HG03342 (cell line): ENCODE measurements at regions not wholly inside any gene's neighbourhood (a gene's known extent, or its start where the extent isn't known, plus 50 kb on each side); places are given as distances from the start of the nearest gene placed in this dataset.

Experiments used
- ATAC-seq: cut with Tn5 transposase; IDR thresholded peaks from one replicate; pipeline ENCODE4 v1.9.1; 2021; ENCODE audit warnings: mild to moderate bottlenecking, moderate library complexity; ENCODE audit not compliant: unreplicated experiment

DNA sequence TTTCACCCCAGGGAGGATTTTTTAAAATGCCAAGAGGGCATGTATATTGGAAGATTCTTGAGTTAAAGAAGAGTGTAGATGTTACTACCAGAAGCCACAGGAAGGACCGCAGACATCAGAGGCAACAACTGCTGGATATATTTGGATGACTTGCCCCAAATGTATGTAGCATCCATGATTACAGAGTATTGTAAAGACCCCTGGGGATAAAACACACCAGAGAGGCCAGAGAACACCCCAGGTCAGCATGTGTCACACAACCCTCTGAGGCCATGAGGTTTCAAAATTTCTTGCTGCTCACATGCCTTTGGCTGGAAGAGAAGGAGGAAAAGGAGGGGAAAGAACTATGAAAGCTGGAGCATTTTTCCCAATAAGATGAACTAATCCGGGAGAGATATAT lies 108.0 kb upstream of the LSM8 start:
- ATAC-seq: no peak

GRCh38 chr7:118076564-118076963 lies 107.4 kb upstream of the LSM8 start:
- no peak for ATAC-seq

GRCh38 chr7:118078015-118078414 lies 105.9 kb upstream of the LSM8 start:
- no peak for ATAC-seq

- no peak for ATAC-seq
Measured at GRCh38 chr7:118079369-118079768, 104.6 kb upstream of the LSM8 start.

DNA sequence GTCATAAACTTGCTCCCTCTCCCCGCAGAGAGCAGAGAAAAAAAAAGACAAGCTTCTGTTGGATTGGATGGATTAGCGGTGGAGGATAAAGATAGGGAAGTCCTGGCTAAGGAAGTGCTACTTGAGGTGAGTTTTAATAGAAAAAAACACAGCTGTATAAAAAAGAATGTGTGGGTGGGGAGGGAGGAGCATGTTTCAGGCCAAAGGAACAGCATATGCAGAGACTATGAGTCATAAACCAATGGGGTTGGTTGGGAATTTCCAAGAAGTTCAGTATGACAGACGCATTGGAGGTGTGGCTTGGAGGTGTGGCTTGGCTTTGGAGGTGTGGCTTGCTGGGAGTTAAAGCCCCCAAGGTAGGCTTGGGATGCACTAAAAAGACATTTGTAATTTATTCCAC lies 103.0 kb upstream of the LSM8 start:
- ATAC-seq: peak; percentile 96

GRCh38 chr7:118082506-118082905 lies 101.5 kb upstream of the LSM8 start:
- ATAC-seq: no peak

DNA sequence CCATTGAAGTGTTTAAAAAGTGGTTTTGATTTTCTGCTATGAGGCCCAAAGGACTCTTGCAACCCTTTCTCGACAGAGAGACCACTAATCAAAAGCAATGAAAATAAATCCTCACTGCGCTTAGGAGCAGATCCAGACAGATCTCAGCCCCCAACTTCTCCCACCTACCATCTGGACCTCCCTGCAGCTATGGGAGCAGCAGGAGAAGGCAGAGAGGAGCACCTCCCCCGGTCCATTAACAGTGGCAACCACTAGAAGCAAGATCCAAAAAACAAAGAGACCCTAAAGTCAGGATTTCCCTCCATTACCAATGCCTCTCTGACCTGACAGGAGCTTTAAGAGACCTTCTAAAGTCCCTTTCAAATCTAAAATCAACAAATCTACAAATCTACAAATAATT lies 99.0 kb upstream of the LSM8 start:
- ATAC-seq: no peak

- no peak for ATAC-seq
Measured at GRCh38 chr7:118087126-118087525, 96.8 kb upstream of the LSM8 start.

DNA sequence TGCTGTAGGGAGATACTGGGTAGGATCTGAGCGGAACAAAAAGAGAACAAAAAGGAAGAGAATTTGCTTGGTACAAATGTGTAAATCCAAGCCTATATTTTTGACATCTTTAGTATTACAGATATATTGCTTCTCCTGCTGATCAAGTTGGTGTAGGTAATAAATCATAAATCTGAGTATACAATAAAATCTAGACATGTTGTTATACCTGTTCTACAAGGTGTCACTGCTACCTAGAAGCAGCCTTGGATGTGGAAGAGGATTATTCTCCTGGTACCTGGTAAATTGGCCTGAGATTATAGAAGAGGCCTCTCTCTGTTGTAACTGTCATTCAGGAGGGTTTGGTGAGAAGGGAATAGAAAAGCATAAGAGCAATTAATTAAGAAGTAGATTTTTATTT lies 89.9 kb upstream of the LSM8 start:
- no peak for ATAC-seq

DNA sequence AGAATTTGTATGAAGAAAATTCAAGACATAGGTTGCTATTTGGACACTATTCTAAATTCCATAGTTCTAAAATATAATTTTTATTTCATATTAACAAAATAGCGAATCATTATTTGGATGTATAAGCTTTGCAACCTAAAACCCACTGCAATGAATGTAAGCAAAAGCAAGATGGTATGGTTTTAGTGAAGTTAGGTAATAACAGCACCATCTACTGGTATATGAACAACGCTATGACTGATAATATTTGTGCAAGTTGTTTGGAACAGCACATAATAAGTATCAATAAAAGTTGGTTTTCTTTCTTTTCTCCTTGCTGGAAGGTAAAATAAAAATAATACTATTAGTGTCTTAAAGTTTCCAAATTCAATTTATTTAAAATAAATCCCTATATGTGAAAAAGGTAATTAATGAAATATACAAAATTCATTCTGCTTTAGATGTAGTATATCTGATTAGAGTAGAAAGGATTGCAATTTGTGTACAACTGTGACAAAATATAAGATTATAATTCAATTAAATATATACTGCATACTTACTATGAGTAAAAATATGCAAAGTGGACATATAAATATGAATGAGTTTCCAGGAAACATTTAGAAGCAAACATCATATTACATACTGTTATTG lies 79.0 kb upstream of the LSM8 start:
- ATAC-seq: no peak

DNA sequence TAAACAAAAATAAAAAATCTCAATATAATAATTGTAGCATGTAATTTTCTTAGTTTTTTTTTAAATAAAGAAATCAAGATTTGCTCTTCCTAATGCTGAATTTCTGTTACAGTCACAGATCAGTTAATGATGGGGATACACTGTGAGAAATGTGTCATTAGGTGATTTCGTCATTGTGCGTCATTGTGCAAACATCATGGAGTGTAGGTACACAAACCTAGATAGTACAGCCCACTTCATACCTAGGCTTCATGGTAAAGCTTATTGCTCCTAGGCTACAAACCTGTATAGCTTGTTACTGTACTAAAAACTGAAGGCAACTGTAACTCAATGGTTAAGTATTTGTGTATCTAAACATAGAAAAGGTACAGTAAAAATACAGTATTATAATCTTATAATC lies 74.4 kb upstream of the LSM8 start:
- ATAC-seq: no peak

DNA sequence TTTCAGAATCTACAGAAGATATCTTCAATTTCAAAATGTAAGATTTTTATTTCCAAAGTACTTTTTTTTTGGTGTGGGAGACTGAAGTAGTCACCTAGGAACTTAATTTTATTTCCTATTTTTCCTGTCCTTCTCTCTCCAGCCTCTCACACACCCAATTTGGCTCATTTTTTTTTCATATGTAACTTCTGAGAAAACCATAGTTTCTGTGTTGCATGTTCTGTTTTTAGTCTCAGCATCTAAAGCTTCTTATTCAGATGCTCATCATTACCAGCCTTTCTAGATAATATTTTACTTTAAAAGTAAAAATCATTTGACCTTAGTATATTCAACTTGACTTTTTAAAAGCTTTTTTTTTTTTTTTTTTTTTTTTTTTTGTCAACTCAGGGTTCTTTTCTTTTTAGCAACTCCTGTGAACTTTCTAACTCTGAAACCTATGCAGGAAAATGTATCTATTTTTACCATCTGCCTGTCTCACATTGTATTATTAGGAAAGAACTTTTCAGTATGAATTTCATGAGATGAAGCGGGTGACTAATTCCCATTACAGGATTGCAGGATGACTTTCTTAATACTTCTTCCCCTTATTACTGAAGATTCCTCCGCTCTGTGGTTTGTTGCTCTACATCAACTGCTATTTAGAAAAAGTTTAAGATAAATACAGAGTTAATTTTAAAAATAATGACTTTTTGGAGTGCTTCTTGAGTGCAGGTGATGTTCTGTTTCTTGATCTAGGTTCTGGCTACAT lies 73.6 kb upstream of the LSM8 start:
- ATAC-seq: no peak

DNA sequence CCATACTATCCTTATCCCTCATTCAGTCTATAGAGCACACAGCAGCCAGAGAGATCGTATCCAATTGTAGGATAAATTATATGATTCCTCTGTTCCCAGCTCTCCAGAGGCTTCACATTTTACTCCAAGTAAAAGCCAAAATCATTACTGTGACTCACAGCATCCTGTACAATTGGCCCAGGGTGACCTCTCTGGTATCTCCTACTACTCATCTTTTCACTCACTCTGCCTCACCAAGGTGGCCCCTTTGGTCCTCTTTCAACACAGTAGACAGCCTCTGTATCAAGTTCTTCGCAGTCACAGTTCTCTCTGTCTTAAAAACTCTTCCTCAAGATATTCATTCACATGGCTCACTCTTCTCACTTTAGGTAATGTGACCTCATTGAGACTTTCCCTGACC lies 72.6 kb upstream of the LSM8 start:
- ATAC-seq: no peak

DNA sequence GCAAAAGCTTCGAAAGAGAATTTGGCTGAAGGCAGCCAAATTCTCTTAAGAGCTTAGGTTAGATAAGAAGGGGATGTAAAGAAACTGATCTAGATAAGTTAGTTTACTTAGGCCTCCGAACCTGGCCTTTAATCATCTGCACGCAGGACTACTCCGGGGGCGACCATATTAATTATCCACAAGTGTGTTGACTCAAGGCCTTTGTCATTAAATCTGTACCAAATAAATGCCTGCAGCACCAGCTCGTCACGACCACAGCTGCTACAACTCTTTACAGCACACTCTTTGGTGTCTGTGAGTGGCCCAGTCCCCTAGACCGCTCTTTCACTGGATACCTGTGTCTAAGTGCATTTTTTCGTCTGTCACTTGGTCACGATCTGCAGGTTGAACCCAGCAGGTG lies 69.8 kb upstream of the LSM8 start:
- no peak for ATAC-seq

GRCh38 chr7:118129041-118129795 lies 54.7 kb upstream of the LSM8 start:
- ATAC-seq: peak; percentile 70

DNA sequence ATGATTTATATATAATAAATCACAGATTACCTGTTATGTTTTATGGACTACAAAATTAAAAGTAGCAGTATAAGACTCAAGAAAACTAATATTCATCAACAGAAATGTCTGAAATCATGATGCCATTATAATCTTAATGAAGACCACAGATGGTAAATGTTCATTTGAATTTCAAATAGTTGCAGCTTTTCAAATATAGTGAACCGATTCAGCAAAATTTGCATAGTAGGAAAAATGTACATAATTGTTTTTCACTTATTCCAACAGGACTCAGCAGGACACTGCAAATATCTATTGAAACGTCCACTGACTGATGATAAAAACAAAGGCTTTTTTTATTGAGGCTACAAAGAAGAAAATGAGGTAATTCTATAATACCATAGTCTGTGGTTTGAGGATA lies 51.2 kb upstream of the LSM8 start:
- ATAC-seq: no peak
